Trophoblast cell (in vitro differentiated cells and primary cell): ENCODE measurements at regions not wholly inside any gene's neighbourhood (a gene's known extent, or its start where the extent isn't known, plus 50 kb on each side); places are given as distances from the start of the nearest gene placed in this dataset.
A peak's percentile ranks its signal among the peaks of the same experiment; 100 is the strongest.

ENCODE experiments used
- DNase-seq, 2 donors: peaks; one replicate each; pipeline ENCODE4 v3.0.0-alpha.2; 2016
- H2AFZ ChIP-seq: 2 replicates; pipeline ENCODE4 v1.6.1; 2013; ENCODE audit warnings: low read length, moderate library complexity, mild to moderate bottlenecking; ENCODE audit not compliant: insufficient read depth, poor library complexity
- H2AK5ac ChIP-seq: 2 replicates; pipeline ENCODE4 v1.6.1; 2013; ENCODE audit warnings: mild to moderate bottlenecking, low read length
- H2BK120ac ChIP-seq: 2 replicates; pipeline ENCODE4 v1.6.1; 2013; ENCODE audit warnings: low read length, mild to moderate bottlenecking, moderate library complexity; ENCODE audit not compliant: insufficient read depth, poor library complexity
- H2BK12ac ChIP-seq: 2 replicates; pipeline ENCODE4 v1.6.1; 2013; ENCODE audit warnings: mild to moderate bottlenecking, low read length, moderate library complexity
- H2BK5ac ChIP-seq: 2 replicates; pipeline ENCODE4 v1.6.1; 2013; ENCODE audit warnings: low read length, low read depth, moderate library complexity, mild to moderate bottlenecking; ENCODE audit not compliant: poor library complexity
- H3K14ac ChIP-seq: 2 replicates; pipeline ENCODE4 v1.6.1; 2013; ENCODE audit warnings: mild to moderate bottlenecking, low read length
- H3K18ac ChIP-seq: 2 replicates; pipeline ENCODE4 v1.6.1; 2013; ENCODE audit warnings: mild to moderate bottlenecking, low read length
- H3K23ac ChIP-seq: 2 replicates; pipeline ENCODE4 v1.6.1; 2013; ENCODE audit warnings: low read length
- H3K27ac ChIP-seq: 2 replicates; pipeline ENCODE4 v1.5.1; 2013; ENCODE audit warnings: low read depth, mild to moderate bottlenecking, inconsistent platforms, low read length, moderate library complexity
- H3K27me3 ChIP-seq: 2 replicates; pipeline ENCODE4 v1.6.1; 2013; ENCODE audit warnings: inconsistent platforms, mild to moderate bottlenecking, low read length, moderate library complexity; ENCODE audit not compliant: insufficient read depth
- H3K36me3 ChIP-seq, 2 experiments: 1 replicate in 1 of 2; 2 replicates in 1 of 2; pipeline ENCODE4 v1.6.1; 2013; ENCODE audit warnings: low read length in 2 of 2, mild to moderate bottlenecking in 2 of 2, moderate library complexity in 1 of 2; ENCODE audit not compliant: insufficient read depth in 2 of 2, control insufficient read depth in 1 of 2
- H3K4ac ChIP-seq: 2 replicates; pipeline ENCODE4 v1.6.1; 2013; ENCODE audit warnings: low read depth, mild to moderate bottlenecking, low read length, moderate library complexity
- H3K4me1 ChIP-seq, 2 experiments: 1 replicate in 1 of 2; 2 replicates in 1 of 2; pipeline ENCODE4 v1.6.1; 2013; ENCODE audit warnings: low read length in 2 of 2, mild to moderate bottlenecking in 2 of 2, moderate library complexity in 1 of 2; ENCODE audit not compliant: insufficient read depth in 2 of 2, control insufficient read depth in 1 of 2
- H3K4me2 ChIP-seq: 2 replicates; pipeline ENCODE4 v1.6.1; 2013; ENCODE audit warnings: inconsistent platforms, mild to moderate bottlenecking, low read length, moderate library complexity
- H3K4me3 ChIP-seq: 2 replicates; pipeline ENCODE4 v1.5.1; 2013; ENCODE audit warnings: mild to moderate bottlenecking, low read depth, low read length, inconsistent platforms
- H3K79me1 ChIP-seq: one replicate; pipeline ENCODE4 v1.6.1; 2013; ENCODE audit warnings: low read length
- H3K79me2 ChIP-seq: 2 replicates; pipeline ENCODE4 v1.6.1; 2013; ENCODE audit warnings: low read length, mild to moderate bottlenecking; ENCODE audit not compliant: control insufficient read depth, insufficient read depth, poor library complexity
- H3K9ac ChIP-seq: 2 replicates; pipeline ENCODE4 v1.6.1; 2013; ENCODE audit warnings: mild to moderate bottlenecking, low read length
- H3K9me3 ChIP-seq: 2 replicates; pipeline ENCODE4 v1.6.1; 2013; ENCODE audit warnings: low read depth, mild to moderate bottlenecking, control low read depth, inconsistent platforms, low read length; ENCODE audit not compliant: insufficient read depth
- H4K12ac ChIP-seq: 2 replicates; pipeline ENCODE4 v1.6.1; 2013; ENCODE audit warnings: low read depth, mild to moderate bottlenecking, low read length, moderate library complexity
- H4K8ac ChIP-seq: 2 replicates; pipeline ENCODE4 v1.6.1; 2013; ENCODE audit warnings: low read depth, mild to moderate bottlenecking, low read length, moderate library complexity
- H4K91ac ChIP-seq: one replicate; pipeline ENCODE4 v1.6.1; 2013; ENCODE audit warnings: low read depth, mild to moderate bottlenecking, low read length, moderate library complexity
- WGBS: extraction: QIAGEN DNeasy Blood & Tissue Kit; methylation state at CpG from one replicate; pipeline ENCODE4 v1.1.7; 2013; ENCODE audit warnings: missing lambda C conversion rate; ENCODE audit not compliant: insufficient read length, insufficient coverage; ENCODE audit errors: extremely low coverage; 5-methylcytosine and 5-hydroxymethylcytosine counted together

- no peak overlapping the region for H3K4me2 ChIP-seq
- no peak overlapping the region for H3K9ac ChIP-seq
- no peak overlapping the region for H3K14ac ChIP-seq
- H3K23ac ChIP-seq = no peak overlapping the region
- no peak overlapping the region for H4K91ac ChIP-seq
- WGBS = no CpG with 5 or more reads among the region's 17 CpGs
- no peaks in the 10 kb centered on the region for H3K27me3 ChIP-seq
- no peaks in the 10 kb centered on the region for H3K79me2 ChIP-seq
- H3K4ac ChIP-seq = no peak overlapping the region
- no peak overlapping the region for H3K18ac ChIP-seq
- no peak overlapping the region for H2BK120ac ChIP-seq
- no peak overlapping the region for H2AFZ ChIP-seq
- peak in 1 of 2 donors; percentile 23 for DNase-seq
- H3K4me1 ChIP-seq = peaks cover 12 to 15% of the 10 kb centered on the region in 2 experiments
- no peaks in the 10 kb centered on the region for H3K36me3 ChIP-seq
- peaks cover 20% of the 10 kb centered on the region for H3K79me1 ChIP-seq
- H4K12ac ChIP-seq = no peak overlapping the region
- H3K9me3 ChIP-seq = no peaks in the 10 kb centered on the region
- H2BK12ac ChIP-seq = no peak overlapping the region
- no peak overlapping the region for H3K27ac ChIP-seq
- no peak overlapping the region for H3K4me3 ChIP-seq
- no peak overlapping the region for H4K8ac ChIP-seq
- H2BK5ac ChIP-seq = no peak overlapping the region
- no peak overlapping the region for H2AK5ac ChIP-seq
Measured at GRCh38 chr11:134797411-134798089, 385.5 kb upstream of the B3GAT1 start.

- WGBS = no CpG with 5 or more reads among the region's 7 CpGs
- H4K8ac ChIP-seq = no peak overlapping the region
- no peak overlapping the region for H2AFZ ChIP-seq
- H3K27ac ChIP-seq = no peak overlapping the region
- no peak overlapping the region for H3K23ac ChIP-seq
- H3K4ac ChIP-seq = no peak overlapping the region
- no peak overlapping the region for H2BK5ac ChIP-seq
- no peak overlapping the region for H2BK120ac ChIP-seq
- no peaks in the 10 kb centered on the region for H3K36me3 ChIP-seq
- no peaks in the 10 kb centered on the region for H3K79me2 ChIP-seq
- DNase-seq = no peak
- peaks cover 10% of the 10 kb centered on the region for H3K79me1 ChIP-seq
- H3K4me1 ChIP-seq = peaks cover 6 to 10% of the 10 kb centered on the region in 2 experiments
- H4K12ac ChIP-seq = no peak overlapping the region
- no peaks in the 10 kb centered on the region for H3K27me3 ChIP-seq
- no peak overlapping the region for H3K4me3 ChIP-seq
- H2AK5ac ChIP-seq = no peak overlapping the region
- peak overlapping the region; percentile 63 for H2BK12ac ChIP-seq
- H4K91ac ChIP-seq = no peak overlapping the region
- peaks cover 2% of the 10 kb centered on the region for H3K9me3 ChIP-seq
- H3K4me2 ChIP-seq = no peak overlapping the region
- H3K18ac ChIP-seq = no peak overlapping the region
- H3K14ac ChIP-seq = no peak overlapping the region
- H3K9ac ChIP-seq = no peak overlapping the region
Measured at GRCh38 chr11:134795017-134795416, 383.0 kb upstream of the B3GAT1 start.

DNA sequence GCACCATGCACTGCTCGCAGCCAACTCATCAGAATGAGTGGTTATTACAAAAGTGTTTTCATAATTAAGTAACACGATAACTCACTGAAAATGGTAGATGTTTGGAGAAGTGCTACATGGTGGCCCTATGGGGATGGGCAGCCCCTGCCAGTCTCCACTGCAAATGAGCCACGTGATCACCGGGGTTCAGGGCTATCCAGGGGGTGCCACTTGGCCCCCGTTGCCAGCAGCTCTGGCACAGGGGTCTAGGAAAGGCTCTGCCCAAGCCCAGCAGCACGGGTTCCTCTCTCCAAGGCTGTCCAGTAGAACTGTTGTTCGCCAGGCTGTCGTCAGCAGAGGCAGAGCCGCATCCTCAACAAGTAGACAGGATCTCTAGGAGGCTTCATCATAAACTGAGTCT lies 382.1 kb upstream of the B3GAT1 start:
- no peak overlapping the region for H2AFZ ChIP-seq
- no peak overlapping the region for H4K8ac ChIP-seq
- no peaks in the 10 kb centered on the region for H3K36me3 ChIP-seq
- H3K4me3 ChIP-seq = no peak overlapping the region
- no peak overlapping the region for H3K23ac ChIP-seq
- H3K14ac ChIP-seq = no peak overlapping the region
- H3K4me2 ChIP-seq = no peak overlapping the region
- no peak for DNase-seq
- H3K9me3 ChIP-seq = peaks cover 2% of the 10 kb centered on the region
- H2BK5ac ChIP-seq = no peak overlapping the region
- H3K18ac ChIP-seq = no peak overlapping the region
- H3K79me2 ChIP-seq = no peaks in the 10 kb centered on the region
- H3K4me1 ChIP-seq = peaks cover 6 to 10% of the 10 kb centered on the region in 2 experiments
- H2AK5ac ChIP-seq = peak overlapping the region; percentile 80
- no peak overlapping the region for H4K12ac ChIP-seq
- peaks cover 10% of the 10 kb centered on the region for H3K79me1 ChIP-seq
- no CpG with 5 or more reads among the region's 9 CpGs for WGBS
- peak overlapping the region; percentile 12 for H2BK12ac ChIP-seq
- no peak overlapping the region for H3K27ac ChIP-seq
- H2BK120ac ChIP-seq = no peak overlapping the region
- no peak overlapping the region for H3K4ac ChIP-seq
- peak overlapping the region; percentile 32 for H4K91ac ChIP-seq
- H3K9ac ChIP-seq = no peak overlapping the region
- H3K27me3 ChIP-seq = no peaks in the 10 kb centered on the region

- Histone ChIP-seq H3K4me2 (no peak overlapping the region), H2AK5ac (no peak overlapping the region), H4K12ac (no peak overlapping the region), H3K4me1 (peaks cover 6 to 10% of the 10 kb centered on the region in 2 experiments), H2BK120ac (no peak overlapping the region), H3K4ac (no peak overlapping the region), H4K8ac (no peak overlapping the region), H3K14ac (no peak overlapping the region), H3K4me3 (no peak overlapping the region), H3K9me3 (peaks cover 2% of the 10 kb centered on the region), H4K91ac (no peak overlapping the region), H3K23ac (no peak overlapping the region), H3K27me3 (no peaks in the 10 kb centered on the region), H3K79me2 (no peaks in the 10 kb centered on the region), H2BK12ac (no peak overlapping the region), H3K18ac (no peak overlapping the region), H3K79me1 (peaks cover 13% of the 10 kb centered on the region), H3K36me3 (no peaks in the 10 kb centered on the region), H2AFZ (no peak overlapping the region), H3K27ac (no peak overlapping the region), H3K9ac (no peak overlapping the region), H2BK5ac (no peak overlapping the region)
- no peak for DNase-seq
- WGBS = no CpG with 5 or more reads among the region's 5 CpGs
Measured at GRCh38 chr11:134792677-134793076, 380.6 kb upstream of the B3GAT1 start.
